ENCODE measurements at regions not wholly inside any gene's neighbourhood (a gene's known extent, or its start where the extent isn't known, plus 50 kb on each side); places are given as distances from the start of the nearest gene placed in this dataset.
"Not testable (repeated sequence)": the region's sequence is repeated elsewhere in the genome, so short reads cannot be mapped to it uniquely, and the experiment has no call there.

- not testable (repeated sequence) for TF ChIP-seq CTCF, POLR2A (IDR thresholded peaks at IDR 0.05)
Measured at GRCh38 chr4:164100741-164101365, 606.4 kb downstream of the TMA16 start.
